HG03064 (cell line): ENCODE measurements at regions not wholly inside any gene's neighbourhood (a gene's known extent, or its start where the extent isn't known, plus 50 kb on each side); places are given as distances from the start of the nearest gene placed in this dataset.

Experiments used
- ATAC-seq: cut with Tn5 transposase; IDR thresholded peaks from one replicate; pipeline ENCODE4 v1.9.1; 2021; ENCODE audit warnings: low read depth; ENCODE audit not compliant: unreplicated experiment

DNA sequence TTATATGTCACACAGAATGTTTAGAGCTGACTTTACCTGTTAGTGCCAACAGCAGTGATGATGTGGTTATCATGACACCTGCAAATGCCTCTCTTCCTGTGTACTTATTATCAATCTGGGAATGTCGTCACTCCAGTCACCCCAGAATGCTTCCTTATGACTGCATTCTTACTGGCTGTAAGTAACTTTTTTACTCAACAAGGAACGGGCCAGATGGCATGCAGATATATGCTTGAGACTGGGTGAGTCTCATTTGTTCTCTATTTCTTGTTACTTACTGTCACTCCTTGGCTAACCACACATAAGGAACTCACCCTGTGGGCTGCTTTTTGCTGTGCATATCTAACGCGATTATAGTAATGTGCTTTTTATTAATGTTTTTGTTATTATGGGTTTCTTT is 385.5 kb upstream of the MEF2C start:
- no peak for ATAC-seq

DNA sequence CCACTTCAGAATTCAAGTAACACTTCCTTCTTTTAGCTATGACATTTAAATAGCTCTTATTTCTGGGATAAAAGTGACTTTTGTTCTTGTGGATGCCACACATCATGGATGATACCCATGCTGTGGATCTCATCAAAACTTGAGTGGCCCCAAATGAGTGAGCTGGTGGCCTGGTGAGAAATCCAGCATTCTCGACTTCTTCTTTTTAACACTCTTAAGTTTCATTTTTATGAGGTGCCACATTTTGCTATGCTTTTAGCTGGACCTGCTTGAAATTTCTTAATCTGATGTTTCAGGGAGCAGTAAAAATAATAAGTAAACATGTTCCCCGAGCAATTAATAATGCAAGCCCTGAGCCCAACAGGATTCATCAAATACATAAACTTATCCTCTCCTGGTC is 384.8 kb upstream of the MEF2C start:
- ATAC-seq: no peak

- ATAC-seq: no peak
These were observed 382.7 kb upstream of the MEF2C start for GRCh38 chr5:89265511-89266179.

- ATAC-seq: no peak
These were observed 380.9 kb upstream of the MEF2C start for GRCh38 chr5:89263846-89264245.

GRCh38 chr5:89262030-89262429 is 379.0 kb upstream of the MEF2C start:
- no peak for ATAC-seq

GRCh38 chr5:89260254-89260653 is 377.3 kb upstream of the MEF2C start:
- ATAC-seq: no peak

GRCh38 chr5:89255845-89256463 is 373.0 kb upstream of the MEF2C start:
- no peak for ATAC-seq

DNA sequence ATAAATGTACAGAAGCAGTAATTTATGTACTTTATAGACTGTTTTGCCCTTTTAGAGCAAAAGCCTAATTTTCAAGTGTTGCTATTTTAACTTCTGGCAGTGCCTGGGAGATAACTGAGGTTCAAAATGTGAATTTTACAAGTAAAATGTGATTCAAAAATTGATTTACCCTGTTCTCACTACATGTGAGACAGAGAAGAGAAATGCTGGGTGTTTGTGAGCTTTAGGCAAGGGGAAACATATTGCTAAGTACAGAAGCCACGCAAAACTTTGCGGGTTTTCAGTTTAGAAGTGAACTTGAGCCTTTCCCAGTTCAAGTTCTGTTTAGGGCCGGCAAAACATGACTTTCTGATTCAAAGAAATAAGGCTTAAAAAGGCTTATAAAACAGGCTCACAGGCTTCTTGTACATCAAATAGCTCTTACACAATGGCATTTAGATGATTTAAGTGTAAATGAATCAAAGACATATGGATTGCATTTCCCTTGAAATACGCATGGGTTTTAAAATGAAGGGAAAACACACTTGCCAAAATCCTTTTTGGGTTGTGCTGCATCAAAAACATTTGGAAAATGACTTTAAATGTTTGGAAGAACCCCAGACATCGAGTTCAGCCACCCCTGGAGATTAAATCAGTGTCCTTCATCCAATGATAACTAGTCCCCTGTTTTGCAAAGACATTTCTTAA is 370.8 kb upstream of the MEF2C start:
- ATAC-seq: no peak

DNA sequence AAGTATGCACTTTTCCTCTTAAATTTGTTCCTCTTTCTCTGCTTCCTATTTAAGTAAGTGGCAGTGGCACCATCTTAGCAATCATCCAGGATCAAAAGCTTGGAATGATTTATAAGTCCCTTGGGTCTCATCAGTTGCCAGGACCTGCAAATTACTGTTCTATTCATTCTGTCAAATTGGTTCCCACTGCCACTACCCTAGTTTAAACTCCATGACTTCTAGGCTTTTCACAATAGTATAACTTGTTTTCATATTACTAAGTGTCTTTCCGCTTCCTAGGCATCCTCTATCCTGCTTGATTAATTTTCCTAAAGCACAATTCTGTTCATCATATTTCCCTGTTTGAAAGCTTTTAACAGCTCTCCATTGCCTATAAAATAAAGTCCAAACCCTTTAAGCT is 363.9 kb upstream of the MEF2C start:
- no peak for ATAC-seq

DNA sequence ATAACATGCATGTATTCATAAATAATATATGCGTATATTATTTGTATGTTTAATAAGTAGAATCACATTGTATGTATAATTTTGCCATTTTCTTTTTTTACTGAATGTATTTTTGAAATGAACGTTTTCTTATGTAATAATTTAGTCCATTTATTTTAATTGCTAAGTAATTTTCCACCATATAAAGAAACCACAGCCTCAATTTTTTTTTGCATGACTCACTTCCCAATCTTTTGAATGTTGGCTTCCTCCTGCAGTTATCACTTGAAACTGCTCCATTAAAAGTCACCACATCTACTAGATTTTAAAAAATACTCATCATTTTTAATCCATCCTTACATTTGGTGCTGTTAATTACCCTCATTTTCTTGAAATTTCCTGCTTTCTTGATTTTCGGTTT is 363.3 kb upstream of the MEF2C start:
- ATAC-seq: no peak

DNA sequence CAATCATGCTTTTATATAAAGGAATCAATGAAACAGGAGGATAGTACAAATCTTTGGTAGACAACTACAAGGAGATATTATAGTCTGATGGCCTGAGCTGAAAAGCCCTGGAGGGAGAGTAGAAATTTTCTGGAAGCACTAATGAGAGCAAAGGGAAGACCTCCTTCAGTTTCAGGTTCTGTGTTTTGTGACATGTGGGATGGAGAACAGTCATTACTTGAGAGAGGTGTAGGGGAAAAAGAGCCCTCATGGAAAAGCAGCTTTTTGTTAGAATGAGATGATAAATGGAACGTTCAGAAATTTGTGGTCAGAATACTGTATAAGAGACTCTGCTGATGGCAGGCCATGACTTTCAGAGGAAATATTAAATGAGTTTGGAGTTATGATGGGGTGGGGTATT is 360.6 kb upstream of the MEF2C start:
- no peak for ATAC-seq

DNA sequence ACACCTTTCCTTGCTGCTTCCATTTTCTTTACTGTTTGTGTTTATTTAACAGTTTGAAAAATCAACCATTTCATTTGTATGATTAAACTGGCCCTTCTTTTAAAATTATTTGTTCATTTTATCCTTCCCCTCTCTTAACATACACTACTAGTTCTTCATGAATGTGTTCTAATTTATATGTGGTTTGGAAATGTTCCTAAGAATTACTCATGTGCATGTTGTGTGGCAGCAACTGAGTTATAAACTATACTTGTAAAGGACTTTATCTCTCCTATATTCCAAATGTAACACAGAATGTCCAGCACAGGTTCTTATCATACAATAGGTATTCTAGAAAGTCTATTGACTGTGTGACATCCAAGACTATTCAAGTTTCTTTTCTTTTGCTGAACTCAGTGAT is 358.2 kb upstream of the MEF2C start:
- no peak for ATAC-seq

DNA sequence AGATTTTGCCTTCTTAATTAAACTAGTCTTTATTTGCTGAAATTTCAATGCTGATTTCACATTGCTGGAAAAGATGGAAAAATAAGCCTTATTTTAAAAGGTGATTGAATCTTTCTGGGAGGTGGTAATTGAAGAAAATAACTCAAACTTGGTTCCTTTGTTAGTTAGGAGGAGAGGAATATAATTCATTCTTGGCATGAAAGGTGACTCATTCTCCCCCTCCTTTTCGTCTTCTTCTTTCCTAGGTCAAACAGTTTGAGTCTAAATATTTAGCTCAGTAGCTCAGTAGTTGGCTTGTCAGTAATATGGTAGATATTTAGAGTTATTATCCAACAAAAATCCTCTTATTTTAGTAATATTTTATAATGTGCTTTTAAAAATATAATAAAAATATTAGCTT is 353.9 kb upstream of the MEF2C start:
- no peak for ATAC-seq

- ATAC-seq: no peak
These were observed 350.5 kb upstream of the MEF2C start for GRCh38 chr5:89233462-89233861.

DNA sequence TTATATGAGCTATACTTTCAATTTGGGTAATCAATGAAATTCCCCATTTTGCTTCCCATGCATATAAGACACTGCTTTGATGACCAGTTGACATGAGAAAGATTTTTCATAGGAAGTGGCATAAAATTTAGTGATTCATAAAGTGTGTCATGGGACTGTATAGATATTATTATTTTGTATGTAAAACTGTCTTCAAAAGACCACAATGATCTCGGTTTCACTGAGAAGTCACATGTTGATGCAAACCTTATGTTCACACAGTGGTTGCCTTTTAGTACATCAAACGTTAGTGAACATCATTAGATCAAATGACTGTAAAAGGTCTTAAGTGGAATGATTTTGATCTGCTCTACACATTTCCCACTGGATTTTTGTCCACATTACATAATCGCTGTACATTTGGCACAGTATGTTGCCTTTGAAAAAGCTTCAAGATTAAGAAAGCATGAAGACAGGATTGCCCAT is 349.2 kb upstream of the MEF2C start:
- ATAC-seq: peak; percentile 92

- ATAC-seq: no peak
These were observed 347.2 kb upstream of the MEF2C start for GRCh38 chr5:89230178-89230577.

- no peak for ATAC-seq
These were observed 346.5 kb upstream of the MEF2C start for GRCh38 chr5:89229331-89230070.

GRCh38 chr5:89228355-89228754 is 345.4 kb upstream of the MEF2C start:
- no peak for ATAC-seq

DNA sequence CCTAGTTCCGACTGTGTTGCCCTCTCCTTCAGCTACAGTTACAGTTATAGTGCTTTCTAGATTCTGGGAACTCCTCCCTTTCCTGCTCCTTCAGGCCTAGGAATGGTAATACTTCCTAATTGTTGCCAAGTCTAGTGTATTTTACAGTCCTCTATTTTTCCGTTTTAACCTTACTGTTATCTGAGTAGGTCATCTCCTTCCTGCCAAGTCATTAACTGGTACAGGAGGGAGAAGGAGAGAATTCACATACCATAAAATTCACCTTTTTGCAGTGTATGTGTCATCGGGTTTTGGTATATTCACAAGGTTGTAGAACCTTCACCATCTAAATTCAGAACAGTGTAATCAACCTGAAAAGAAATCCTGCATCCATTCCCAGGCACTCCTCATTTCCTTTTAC is 335.4 kb upstream of the MEF2C start:
- ATAC-seq: no peak

GRCh38 chr5:89216606-89217005 is 333.6 kb upstream of the MEF2C start:
- ATAC-seq: no peak

- no peak for ATAC-seq
These were observed 330.6 kb upstream of the MEF2C start for GRCh38 chr5:89213573-89213972.
